Activated naive CD4-positive, alpha-beta T cell treated with Interleukin-2 at 50 U/mL for 16 hours (primary cell): ENCODE measurements at regions not wholly inside any gene's neighbourhood (a gene's known extent, or its start where the extent isn't known, plus 50 kb on each side); places are given as distances from the start of the nearest gene placed in this dataset.

Experiments used
- DNase-seq: peaks from one replicate; pipeline ENCODE4 v3.0.0-alpha.2; 2020

DNA sequence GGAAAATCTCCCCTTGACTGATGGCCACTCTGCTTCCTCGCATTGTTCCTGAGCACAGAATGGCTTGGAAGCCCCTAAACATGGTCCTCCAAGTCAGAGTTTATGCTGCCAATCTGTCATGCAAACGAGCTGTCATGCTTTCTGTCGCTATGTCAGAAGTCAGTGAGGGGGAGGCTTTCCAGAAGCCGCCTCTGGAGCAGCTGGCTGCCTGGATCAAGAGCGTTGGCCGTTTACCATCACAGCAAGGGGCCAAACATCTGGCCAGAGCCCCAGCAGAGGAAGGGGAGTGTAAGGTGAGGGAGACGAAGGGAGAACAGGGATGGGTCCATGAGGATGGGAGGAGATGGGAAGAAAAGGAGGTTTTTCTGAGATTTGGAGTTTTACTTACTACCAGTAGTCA lies 372.6 kb upstream of the NR2F2 start:
- DNase-seq, result no peak

DNA sequence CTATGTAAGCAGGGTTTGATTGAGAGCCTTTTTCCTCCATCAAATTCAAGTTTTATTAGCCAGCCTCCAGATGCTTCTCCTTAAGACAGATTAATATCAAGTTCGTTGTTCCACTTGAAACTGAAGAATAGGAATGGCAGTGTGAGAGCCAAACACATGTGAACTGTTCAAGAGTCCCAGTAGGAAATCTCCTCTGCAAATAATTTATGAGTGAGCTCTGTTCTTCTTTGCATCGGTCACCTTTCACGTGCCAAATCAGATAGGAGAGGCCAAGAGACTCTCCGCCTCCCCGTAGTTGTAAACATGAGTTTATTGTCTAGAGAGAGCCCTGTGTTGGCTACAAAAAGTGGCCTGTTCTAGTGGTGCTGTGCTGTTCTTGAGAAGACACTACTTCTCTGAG lies 372.1 kb upstream of the NR2F2 start:
- no peak for DNase-seq

DNA sequence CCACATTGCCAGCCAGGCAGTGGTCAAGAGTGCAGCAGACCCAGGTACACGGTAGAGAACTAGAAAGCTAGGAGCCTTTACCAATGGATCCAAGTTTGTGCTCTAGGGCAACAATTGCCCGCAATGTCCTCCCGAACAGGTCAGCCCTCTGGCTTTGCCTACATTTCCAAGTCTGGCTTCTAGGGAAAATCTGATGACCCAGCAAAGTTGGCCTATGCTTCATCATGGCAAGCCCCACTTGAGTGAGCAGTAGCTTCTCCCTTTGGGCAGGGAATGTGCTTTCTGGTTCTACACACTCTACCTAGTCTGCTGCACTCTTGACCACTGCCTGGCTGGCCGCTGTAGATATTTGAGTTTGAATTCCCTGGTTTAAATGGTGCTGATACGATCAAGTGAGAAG lies 361.6 kb upstream of the NR2F2 start:
- DNase-seq, result no peak

DNA sequence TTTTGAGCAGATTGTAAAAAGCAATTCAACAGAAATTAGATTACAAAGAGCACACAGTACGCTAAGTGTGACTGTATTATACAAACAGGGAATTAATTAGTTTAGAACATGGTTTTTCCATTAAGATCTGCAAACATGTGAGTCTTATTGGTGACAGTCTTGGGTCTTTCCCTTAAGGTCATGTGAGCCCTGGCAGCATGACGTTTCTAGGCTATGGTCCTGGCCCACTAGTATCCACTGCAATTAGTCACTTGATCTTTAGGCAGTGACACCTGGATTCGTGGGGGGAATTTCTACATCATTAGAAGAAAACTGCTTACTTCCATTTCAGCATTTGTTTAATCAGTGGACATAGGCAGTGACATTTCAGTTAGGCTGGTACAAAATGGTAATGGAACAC lies 360.2 kb upstream of the NR2F2 start:
- no peak for DNase-seq

DNA sequence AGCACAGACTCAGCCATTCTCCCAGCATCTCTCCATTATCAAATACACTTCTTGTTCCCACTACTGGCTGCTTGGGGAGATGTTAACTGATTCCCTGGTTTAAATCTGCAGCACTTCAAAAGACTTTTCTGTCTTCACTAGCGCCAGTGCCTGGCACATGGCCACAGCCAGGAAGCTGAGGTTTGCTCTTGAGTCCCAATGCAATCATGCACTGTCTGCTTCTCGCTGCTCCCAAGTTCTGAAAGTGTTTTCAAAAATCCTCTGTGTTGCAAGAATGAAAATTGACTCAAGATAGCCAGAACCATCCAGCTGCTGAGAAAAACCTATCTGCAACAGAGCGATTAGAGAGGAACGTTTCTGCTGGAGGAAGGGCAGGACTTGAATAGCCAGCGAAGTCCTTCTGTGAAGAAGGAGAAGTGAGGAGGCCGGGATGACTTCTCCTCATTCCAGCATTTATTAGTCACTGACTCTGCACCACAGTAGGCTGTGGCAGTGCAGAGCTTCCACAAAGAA lies 358.4 kb upstream of the NR2F2 start:
- DNase-seq, result no peak

DNA sequence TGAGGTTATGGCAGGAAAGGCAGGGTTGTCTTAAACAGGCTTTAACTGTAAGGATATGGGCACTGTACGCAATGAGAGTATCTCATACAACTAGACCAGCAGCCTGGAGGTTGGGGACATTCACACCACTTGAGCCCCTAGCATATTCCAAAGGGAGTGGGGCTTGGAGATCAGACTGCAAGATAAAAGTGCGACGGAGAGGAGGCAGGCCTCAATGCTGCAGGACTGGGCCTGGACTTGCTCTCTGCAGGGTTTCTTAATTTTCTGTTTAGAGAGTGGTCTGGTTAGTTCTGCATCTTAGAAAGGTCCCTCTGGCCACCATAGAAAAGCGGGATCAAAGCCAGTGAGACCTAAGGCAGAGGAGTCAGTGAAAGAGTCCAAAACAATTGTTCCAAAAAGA lies 357.7 kb upstream of the NR2F2 start:
- DNase-seq, result no peak

DNA sequence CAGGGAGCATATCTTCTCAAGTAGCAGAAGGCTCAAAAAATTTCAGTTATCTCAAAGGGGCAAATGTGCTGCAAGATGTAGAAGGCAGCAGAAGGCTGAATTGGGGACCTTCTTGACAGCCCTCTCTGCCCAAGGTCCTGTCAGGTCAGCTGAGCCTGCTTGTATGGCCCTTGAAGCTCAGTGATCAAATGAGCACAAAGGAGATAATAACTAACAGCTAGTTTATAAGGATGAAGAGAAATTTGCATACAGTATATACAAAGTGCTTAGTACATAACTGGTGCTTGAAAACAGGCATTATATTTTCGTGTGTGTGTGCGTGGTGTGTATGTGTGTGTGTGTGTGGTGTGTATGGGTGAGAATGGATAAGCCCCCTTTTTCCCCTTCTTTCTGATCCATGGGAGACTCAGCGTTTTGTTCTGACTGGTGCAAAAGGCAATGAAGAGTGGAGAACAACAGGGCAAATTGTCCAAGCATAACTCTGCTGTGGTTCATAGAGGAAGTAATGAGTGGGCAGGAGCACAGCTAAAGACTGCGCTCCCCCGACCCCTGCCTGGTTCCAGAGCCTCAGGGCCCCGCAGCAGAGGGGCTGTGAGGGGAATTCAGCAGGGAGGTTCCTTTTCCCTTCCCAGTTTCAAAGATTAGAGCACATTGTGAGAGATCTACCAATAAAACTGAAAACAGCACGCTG lies 356.8 kb upstream of the NR2F2 start:
- DNase-seq, result no peak

DNA sequence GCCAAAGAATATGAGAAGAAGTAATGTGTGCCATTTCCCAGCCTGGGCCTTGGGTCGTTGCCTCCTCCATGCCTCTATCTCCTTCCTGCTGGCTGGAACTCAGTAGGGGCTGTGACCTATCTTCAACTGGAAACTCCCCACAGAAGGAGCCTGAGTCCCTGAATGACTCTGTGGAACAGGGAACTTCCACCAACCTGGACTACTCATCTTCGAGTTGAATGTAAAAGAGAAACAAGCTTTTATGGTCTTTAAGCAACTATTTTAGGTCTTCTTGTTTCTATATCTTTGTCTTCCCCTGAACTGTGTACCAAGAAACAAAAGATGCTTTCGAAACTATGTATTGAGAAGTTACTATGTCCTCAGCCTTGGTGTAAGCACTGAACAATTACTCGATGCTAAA lies 355.3 kb upstream of the NR2F2 start:
- no peak for DNase-seq

DNA sequence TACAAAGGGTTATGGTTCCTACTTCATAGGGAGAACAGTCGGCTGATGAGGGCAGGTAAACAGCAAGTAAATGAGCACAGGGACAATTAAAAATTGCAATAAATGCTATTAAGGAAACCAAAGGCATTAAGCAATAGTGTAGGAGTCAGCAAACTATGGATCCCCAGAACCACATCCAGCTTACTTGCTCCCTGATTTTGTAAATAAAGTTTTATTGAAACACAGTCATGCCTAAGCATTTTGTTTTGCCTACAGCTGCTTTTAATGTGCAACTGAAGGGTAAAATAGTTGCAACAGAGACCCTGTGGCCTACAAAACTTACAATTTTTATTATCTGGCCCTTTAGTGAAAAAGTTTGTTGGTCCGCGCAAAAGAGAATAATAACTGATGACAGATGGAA lies 351.2 kb upstream of the NR2F2 start:
- DNase-seq, result no peak

DNA sequence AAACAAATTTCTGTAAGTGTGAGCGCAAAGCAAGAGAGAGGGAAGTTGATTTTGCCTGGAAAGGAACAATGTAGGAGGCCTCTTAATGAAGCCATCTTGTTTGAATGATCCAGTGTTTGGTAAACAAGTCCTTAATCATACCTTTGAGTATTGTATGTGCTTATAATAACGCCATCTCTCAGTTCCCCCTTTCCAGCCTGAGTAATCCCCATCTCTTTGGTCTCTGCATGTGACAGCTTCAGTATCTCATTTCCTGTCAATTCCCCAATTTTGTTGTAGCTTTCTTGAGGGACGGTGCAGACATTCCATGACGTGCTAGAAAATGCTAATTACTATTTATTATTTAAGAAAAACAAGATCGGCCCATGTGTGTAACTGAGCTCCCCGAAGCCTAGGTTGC lies 349.3 kb upstream of the NR2F2 start:
- DNase-seq, result no peak

DNA sequence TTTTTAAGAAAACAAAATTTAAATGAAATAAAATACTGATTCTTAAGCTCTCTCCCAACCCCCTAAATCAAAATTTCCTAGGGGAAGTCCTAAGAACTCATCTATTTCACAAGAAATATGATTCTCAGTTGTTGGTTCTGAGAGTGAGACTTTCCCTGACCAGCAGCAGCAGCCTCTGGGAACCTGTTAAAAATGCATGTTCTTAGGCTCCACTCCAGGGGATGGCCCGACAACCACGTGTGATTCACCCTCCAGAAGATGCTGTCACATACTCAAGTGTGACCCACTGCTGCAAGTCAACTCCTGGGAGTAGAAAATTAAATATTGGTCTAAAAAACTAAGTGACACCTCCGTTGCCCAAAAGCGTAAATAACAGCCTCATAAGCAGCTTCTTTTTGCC lies 343.2 kb upstream of the NR2F2 start:
- DNase-seq, result no peak

DNA sequence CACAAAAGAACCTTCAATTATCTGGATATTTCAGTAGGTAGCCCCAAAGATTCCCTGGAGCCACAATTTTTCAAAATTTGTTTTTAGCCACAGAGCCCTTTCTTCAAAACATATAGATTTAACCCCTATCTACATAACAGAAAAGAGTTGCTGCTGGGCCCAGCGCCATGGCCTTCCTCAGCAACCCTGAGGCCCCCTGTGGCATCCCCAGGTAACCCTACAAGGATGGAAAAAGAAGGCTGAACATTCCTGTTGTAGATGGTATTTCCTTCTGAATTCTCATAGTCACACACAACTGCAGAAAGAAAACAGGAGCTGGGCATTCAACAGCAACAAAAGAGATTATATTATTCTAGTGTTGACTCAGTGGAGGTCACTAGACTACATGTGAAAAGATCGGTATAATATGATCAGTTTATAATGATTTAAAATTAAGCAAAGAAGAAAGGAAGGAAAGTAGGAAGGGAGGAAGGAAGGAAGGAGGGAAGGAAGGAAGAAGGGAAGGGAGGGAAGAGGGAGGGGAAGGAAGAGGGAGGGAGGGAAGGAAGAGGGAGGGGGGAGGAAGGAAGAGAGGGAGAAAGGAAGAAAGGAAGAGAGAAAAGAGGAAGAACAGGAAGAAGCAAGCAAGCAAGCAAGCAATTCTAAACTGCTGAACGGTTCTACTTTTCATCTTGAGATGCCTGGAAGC lies 342.5 kb upstream of the NR2F2 start:
- DNase-seq, result no peak

DNA sequence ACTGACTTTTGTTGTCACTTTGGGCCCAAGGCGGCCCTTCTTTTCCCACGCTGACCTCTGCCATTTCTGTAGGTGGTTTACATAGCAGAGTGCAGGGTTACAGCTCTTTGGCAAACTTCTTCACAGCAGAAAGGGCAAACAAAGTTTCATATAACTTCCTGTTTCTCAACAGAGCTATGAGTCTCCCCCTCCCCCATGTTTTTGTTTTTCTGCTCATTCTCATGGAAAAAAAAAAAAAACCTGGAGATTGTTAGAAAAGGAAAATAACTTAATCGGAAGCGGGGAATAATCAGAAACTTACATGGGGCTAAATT lies 342.0 kb upstream of the NR2F2 start:
- no peak for DNase-seq

DNA sequence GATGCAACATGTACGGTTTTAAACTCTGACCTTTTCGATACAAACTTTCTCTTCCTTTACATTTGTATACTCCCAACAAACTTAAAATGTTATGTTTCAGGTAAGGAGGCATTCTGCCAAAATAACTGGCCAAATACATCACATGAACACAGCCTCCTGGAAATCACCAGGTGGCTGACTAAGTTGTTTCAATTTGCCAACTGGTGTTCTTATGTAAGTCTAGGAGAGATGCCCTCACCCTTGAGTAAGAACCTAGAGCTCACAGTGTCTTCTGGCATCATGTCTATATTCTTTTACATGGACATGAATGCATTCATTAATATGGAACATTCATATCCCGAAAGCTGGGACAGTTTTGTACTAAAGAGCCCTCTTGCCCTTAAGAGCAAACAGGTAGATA lies 341.1 kb upstream of the NR2F2 start:
- no peak for DNase-seq

DNA sequence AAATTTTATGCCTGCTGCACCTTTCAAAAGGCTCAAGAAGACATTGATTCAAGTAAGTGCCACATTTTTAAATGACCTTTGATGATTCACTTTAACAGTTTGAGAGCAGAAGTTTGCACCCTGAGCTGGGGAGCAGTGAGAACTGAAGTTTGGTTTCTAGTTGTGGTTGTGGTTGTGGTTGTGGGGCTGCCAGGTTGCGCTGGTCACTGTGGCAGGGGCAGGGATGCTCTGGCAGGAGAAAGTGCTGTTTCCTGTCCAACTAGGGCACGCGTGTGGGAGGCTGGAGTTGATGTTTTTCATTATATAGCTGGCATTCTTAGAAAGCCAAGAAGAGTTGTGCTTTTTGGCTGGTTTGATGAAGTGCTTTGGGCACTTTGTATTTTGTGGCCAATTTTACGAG lies 339.7 kb upstream of the NR2F2 start:
- no peak for DNase-seq

DNA sequence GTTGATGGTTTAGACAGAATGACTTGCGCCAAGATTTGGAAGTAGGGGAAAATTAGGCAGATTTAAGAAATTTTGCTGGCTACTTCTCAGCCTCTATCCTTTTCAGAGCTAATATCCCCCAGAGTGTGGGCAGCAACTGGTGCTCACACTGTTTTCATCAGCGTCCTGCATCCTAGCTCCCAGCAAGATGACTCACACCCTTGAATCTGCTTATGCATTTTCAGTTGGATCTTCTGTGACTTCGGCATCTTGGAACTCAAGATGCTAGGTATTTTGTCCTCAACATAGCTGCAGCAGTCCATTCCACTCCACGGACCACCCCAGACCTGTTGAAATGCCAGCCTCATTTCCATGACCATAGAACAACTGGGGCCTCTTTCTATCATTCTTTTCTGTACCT lies 336.1 kb upstream of the NR2F2 start:
- DNase-seq, result no peak

DNA sequence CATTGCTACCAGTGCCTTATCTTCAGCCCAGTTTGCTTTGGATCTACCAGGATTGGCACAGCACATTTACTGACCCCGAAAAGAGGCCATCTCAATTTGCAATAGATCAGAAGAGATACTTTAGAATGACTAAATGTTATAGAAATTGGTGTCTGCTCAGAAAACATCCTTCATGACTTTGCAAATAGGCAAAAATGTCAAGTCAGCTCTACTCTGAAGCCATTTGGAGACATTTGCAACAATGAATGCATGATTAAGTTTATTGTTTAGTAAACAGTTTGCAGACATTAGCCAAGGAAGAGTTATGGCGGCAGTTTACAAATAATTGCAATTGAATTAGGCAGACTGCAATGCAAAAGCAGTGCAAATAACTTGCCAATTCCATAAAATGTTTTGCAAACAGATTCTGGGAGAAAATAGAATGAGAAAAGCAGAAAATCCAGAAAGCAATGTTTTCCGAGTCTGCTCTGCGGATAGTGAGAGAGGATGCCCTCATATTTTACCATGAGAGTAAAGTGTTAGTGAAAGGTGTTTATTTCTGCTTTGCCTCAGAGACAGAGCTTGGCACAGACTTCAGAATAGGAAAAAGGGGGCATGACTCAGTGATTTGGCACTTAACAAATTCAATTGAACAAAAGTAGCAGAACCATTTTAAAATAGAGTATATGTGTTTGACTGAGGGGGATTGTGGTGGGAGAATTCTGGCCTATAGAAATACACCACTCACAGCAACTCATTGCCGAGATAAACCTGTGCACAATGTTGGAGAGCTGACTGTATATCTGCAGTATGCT lies 334.9 kb upstream of the NR2F2 start:
- no peak for DNase-seq

DNA sequence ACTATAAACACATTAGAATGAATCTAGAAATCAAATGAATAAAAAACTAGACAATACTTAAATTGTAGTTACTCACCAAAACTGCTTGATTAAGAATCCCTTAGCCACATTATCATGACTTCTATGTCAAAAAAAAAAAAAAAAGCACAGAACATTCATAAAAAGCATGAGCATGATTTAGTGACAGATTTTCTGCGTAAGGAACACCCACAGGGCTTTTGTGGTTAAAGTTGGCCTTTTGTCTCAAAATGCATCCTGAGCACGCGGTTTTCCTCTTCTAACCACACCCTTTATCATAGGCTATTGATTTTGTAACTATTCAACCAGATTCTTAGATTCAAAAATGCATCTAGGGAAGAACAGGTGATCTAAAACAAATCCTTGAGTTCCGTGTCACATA lies 334.0 kb upstream of the NR2F2 start:
- no peak for DNase-seq

DNA sequence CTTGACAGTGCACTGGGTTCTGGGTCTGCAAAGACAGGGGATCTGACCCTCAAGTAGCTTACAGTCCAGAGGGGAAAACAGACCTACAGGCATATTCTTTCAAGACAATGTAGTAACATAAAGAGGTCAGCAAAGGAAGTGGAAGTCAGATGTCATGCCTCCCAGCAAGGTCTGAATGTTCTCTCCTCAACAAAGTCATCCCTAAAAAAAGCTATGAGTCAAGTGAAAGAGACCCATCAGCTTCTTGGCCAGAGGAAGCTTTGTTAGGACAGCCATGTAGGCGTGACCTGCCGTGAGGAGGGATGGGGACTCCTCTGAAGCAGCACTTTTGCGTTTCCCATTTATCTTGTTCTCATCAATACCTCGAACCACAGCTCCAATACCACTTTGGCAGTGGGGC lies 331.6 kb upstream of the NR2F2 start:
- no peak for DNase-seq

DNA sequence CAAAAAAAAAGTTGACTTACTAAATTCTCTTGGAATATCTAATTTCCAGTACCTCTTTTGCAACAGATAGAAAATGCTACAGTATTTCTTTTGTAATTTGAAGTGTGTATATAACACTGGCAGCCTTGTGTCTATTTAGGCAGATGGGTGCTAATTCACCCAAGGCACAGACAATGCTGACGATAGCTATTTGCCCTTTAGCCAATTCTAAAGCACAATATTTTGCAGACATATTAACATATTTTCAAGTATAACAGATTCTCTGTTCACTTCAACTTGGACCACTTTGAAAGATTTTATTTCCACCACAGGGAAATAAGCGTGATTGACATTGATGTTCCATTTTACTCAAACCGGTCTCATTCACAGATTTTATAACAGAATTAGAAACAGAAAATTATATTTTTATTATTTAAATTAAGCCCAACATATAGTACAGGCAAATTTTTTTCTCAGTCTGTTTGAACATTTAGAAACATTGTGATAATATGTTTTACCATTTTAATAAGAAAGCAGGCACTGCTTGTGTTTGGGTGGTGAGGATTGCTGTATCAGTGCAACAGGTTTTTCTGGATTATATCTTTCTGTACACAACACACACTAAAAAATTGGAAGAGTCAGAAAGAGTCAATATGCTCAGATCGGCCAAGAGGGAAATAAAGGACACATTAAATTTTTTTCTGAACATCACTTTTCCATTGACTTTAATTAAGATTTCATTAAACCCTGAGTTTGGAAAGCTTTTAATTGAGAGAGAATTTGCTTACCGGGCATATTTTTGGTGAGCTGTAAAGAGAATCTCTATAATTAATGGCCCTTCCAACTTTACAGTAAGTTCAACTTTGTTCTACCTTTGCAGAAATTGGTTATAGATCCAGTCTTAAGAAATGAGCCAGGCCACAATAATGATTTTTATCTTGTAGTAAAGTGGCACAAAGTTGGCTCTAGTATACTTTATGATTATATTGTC lies 327.3 kb upstream of the NR2F2 start:
- DNase-seq, result no peak

DNA sequence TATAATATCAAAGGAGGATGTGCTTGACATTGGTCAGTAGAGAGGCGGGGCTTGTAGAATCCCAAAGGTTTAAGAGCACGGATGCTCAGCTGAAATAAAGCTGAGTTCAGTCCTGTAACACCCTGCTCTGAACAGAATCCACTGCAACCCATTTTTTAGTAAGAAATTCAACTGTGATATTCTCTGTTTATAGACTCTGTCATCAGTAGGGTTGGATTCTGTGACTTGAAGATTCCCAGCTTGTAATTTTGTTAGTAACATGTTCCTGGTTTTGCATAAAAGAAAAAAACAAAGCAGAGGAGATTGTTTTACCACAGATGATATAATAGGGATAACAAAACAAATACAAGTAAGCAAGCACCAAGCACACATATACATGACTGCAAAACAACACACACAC lies 324.6 kb upstream of the NR2F2 start:
- DNase-seq, result no peak

DNA sequence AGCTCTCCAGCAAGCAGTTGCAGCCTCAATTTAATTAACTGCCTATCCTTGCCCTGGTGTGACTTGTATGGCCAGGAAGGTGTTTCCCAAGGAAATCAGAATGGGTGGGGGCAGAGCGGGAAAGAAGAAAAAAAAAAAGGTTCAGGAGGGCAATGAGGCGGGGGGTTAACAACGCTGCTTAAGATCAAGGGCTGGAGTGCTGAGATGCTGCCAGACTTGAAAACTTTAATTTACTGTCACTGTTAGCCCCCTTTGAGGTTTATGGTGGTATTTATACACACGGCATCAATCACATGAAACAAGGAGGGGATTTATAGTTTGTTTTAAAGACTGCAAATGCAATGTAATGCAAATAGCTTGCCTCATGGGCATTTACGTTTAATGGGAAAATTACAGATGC lies 319.4 kb upstream of the NR2F2 start:
- DNase-seq, result no peak

DNA sequence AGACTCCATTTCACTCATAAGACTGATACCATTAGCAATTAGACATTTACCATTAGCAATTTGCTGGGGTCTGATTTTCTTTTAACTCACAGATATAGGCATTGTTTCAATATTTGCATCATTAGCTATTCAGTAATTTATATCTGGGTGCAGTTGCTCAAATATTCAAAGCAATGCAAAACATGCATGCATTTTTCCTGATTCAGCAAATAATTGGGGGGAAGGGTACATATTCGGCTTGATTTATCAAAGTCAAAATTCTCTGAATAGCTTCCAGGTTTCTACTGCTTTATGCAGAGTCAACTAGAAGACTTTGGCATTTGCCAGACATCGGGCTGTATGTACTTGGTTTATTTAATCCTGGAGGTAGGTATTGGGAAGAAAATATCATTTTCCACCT lies 315.6 kb upstream of the NR2F2 start:
- DNase-seq, result no peak
